VCaP (cell line): ENCODE measurements at regions not wholly inside any gene's neighbourhood (a gene's known extent, or its start where the extent isn't known, plus 50 kb on each side); places are given as distances from the start of the nearest gene placed in this dataset.

Experiments used
- H3K27ac ChIP-seq: fragments of 450-650 bp; 2 replicates; pipeline ENCODE4 v1.5.1; 2017
- TF ChIP-seq, protein P1 (sequence below): fragments of 450-650 bp; conservative IDR thresholded peaks from 2 replicates; pipeline ENCODE4 v1.5.1; 2017; ENCODE audit warnings: mild to moderate bottlenecking, moderate library complexity

DNA sequence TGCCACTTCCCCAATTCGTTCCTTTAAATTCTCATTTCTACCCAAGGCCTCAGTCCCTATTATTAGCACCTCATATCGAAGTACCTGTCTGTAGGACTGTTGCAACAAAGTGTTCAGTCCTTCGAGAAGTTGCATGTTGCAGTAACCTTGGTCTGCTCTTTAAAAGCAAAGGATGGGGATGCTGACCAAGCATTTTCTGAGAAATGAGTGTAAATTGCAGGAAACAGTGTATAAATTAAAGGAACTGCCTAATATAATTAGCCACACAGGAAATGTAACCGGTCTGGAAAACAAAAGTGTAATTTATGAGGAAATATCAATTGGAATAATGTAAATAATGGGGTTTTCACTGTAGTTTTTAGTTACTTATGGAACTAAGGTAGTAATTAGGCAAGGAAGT lies 261.9 kb upstream of the ARID1B start:
- TF ChIP-seq, protein P1, sequence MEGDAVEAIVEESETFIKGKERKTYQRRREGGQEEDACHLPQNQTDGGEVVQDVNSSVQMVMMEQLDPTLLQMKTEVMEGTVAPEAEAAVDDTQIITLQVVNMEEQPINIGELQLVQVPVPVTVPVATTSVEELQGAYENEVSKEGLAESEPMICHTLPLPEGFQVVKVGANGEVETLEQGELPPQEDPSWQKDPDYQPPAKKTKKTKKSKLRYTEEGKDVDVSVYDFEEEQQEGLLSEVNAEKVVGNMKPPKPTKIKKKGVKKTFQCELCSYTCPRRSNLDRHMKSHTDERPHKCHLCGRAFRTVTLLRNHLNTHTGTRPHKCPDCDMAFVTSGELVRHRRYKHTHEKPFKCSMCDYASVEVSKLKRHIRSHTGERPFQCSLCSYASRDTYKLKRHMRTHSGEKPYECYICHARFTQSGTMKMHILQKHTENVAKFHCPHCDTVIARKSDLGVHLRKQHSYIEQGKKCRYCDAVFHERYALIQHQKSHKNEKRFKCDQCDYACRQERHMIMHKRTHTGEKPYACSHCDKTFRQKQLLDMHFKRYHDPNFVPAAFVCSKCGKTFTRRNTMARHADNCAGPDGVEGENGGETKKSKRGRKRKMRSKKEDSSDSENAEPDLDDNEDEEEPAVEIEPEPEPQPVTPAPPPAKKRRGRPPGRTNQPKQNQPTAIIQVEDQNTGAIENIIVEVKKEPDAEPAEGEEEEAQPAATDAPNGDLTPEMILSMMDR: no peak
- no peak overlapping the region for H3K27ac ChIP-seq

DNA sequence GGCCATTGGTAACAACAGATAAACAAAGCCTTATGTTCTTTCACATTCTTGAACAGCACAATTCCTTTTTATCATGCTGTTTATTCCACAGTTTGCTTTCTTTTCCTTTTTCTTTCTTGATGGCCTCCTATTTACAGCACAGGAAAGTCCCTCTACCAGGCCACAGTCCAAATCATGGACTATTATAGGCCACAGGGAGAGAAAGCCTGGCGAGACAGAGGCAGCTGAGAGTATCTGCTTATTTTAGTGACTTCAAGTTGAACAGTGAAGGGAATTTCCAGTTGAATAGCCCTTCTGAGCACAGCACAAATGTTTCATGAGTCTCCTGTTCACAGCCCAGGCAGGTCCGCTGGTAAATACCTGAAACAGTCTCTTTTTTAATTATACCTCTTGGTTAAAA lies 263.7 kb upstream of the ARID1B start:
- H3K27ac ChIP-seq: no peak overlapping the region
- TF ChIP-seq, protein P1: no peak

DNA sequence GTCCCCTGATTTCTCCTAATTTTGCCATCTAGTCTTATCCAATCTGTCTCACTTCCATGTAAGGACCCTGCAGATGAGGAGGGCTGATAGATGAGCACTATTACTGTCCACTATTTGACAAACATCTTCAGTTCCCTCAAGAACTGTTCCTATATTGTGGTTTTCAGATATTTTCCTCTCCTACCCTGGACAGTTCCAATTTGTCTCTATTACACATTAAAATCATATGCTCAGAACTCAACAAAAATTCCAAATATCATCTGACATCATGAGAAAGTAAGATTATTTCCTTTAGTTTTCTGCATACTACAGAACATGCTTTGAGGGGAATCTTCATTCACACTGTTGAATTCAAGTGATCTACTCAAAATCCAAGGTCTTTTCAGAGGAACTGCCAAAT lies 265.6 kb upstream of the ARID1B start:
- TF ChIP-seq, protein P1: no peak
- H3K27ac ChIP-seq: no peak overlapping the region

DNA sequence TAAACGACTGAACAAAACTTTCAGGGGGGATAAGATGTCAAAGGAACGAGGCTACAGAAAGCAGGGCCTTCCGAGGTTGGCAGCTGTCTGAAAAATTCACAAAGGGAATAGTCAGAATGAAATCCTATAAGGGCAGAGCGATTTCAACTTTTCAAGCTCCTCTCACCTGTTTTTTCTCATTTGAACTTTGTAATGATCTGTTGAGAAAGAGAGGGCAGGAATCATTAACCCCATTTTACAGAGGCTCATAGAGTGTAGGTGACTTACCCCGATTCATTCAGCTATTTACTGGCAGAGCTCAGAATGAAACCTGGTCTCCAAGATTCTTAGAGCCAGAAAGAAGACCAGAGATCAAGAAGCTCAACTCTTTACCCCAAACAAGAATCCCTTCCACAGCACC lies 266.1 kb upstream of the ARID1B start:
- H3K27ac ChIP-seq: no peak overlapping the region
- TF ChIP-seq, protein P1: no peak

DNA sequence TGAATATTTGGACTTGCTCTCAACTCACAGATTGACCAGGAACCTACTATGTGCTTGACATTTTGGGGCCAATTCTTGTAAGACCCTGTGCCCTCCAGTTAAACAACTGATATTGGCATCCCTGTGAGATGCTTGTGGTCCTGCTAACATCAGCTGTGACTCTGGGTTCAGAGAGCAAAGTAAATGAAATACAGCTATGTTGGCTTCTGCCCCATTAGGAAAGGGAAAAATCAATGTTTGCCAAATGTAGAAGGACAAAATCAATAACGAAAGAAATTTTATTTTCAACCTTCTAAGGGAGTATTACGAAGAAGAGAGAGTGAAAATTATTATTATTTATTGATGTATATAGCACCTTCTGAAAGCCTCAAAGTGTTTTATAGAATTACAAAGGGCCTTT lies 266.9 kb upstream of the ARID1B start:
- H3K27ac ChIP-seq: no peak overlapping the region
- TF ChIP-seq, protein P1: no peak

DNA sequence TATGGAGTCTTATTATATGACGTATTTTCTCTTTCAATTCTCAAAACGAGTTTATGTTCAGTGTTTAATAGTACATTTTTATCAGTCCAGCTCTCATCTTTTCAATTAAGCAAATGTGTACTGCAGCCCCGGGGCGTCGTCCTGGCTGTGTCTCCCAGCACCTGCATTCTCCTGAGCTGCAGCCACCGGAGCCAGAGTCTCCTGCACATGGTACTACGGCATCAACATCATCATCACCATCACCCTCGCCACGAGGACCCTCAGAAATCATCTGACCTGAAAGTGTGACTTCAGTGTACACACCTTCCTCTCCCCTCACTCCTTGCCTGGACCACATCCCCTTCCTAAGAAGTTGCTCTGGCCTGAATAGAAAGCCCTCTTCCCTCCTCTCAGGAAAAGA lies 267.7 kb upstream of the ARID1B start:
- no peak overlapping the region for H3K27ac ChIP-seq
- TF ChIP-seq, protein P1: no peak

DNA sequence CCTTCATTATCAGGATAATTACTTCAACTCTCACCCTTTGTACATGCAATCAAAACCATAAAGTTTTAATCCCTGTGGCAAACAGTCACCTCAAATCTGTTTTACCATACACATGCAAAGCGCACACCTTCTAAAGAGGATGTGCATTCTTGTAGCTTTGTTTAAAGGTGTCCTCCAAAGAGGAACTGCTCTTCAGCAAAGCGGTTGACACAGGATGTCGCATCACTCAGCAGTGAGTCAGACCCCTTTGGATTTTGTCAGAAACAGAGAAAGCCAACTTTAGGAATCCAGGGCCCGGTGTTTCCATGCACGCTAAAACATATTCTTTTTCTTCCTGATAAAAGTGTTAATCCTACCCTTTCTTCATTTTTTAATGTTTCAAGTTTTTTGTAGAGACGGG lies 268.3 kb upstream of the ARID1B start:
- TF ChIP-seq, protein P1: no peak
- H3K27ac ChIP-seq: no peak overlapping the region

DNA sequence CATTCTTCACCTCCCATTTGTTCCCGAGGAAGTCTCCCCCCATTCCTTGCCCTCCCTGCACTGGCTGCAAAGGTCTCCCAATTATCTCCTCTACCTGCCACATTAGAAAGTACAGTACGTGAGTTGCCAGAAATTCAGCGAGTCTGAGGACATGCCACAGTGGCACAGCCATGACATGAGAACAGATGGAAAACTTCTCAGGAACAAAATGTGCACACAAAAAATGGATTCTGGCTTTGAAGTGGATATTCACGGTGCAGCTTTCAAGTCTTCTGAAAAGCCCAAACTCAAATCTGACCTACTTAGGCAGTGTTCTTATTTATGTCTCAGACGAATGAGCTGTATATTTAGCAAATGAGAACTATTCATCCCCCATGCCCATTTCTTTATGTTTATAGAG lies 269.1 kb upstream of the ARID1B start:
- H3K27ac ChIP-seq: no peak overlapping the region
- TF ChIP-seq, protein P1: no peak
